ENCODE measurements at regions not wholly inside any gene's neighbourhood (a gene's known extent, or its start where the extent isn't known, plus 50 kb on each side); places are given as distances from the start of the nearest gene placed in this dataset.
"Not testable (repeated sequence)": the region's sequence is repeated elsewhere in the genome, so short reads cannot be mapped to it uniquely, and the experiment has no call there.

DNA sequence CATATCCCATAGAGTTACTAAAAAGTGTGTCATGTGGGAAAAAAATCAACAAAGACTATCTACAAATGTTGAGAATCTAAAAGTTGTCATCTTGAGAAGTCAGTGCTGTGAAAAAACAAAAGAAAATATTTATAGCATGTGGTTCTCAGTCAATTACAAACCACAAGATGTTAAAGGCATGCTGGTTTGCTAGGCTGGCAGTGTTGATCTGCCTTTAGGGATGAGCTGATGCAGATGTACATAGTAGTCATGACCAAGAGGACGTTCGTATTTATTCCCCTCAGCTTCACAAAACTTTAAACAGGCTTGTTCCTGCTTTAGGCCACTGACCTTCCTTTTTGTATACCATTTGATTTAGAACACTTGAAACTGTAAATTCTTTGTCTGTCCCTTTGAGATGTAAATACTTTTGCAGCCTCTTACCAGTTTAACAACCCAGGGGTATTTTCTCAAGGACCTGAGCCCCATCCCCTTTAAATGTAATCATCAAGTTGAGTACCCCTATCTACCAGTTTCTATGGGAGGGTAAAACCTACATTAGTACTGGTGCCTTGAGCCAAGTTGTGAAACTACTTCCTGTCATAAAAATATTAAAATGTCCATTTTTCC lies 446.6 kb downstream of the KCNJ18 start:
- no peak for DNase-seq

GRCh38 chr17:22142091-22142490 lies 449.8 kb downstream of the KCNJ18 start:
- DNase-seq, result no peak

DNA sequence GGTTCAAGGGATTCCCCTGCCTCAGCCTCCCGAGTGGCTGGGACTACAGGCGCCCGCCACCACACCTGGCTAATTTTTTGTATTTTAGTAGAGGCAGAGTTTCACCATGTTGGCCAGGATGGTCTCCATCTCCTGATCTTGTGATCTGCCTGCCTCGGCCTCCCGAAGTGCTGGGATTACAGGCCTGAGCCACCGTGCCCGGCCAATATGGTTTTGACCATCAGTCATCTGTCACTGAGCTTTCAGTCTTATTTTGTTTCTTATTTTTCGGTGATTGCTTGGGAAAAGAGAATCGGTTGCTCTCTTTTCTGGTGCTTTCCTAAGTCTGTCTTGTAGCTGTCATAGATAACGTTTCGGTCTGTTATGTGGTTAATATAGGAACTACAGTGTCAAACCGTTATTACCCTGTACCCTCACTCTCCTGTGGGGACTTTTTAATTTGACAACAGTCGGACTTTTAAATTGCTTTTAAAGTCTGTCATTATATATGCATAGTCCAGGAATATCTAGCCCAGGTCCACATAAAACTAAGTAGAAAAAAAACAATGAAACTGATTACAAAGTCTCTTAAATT lies 453.4 kb downstream of the KCNJ18 start:
- no peak for DNase-seq

GRCh38 chr17:22158364-22158763 lies 466.0 kb downstream of the KCNJ18 start:
- DNase-seq, result no peak

DNA sequence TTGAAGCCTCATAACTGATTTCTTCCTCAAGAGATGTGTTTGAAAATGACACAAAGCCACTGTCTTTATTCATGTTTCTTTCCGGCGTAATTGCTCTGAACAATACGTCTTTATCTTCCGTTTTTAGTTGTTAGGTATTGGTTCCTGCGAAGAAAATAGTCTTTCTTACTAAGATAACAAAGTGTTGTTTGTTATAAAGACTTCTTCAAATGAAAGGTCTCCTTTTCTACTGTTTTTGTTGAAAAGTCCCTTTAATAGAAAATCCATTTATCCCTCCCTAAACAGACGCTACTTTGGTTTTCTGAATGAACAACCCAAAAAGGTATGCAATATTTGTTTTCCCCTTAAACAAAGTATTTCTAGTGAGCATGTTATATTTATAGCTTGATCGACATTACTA lies 469.1 kb downstream of the KCNJ18 start:
- no peak for DNase-seq

- no peak for DNase-seq
Observed at GRCh38 chr17:22171631-22172030, 479.3 kb downstream of the KCNJ18 start.

DNA sequence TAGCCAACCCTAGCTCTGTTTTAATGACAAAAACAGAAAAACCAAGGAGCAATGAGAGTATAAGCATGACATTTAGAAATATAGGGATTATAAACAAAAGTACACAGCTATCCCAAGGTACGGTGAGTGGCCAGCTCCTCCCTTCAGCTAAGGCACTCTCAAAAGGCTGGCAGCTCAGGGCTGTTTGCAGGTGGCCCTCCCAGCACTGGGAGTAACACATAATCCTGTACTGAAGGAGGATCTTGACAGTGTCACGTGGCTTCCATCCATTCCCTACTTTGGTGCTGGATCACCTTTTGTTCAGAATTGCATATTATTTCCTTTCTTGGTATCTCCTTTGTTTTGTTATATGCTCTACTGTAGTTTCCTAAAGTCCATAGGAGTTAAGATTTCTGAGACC lies 500.8 kb downstream of the KCNJ18 start:
- DNase-seq, result no peak

DNA sequence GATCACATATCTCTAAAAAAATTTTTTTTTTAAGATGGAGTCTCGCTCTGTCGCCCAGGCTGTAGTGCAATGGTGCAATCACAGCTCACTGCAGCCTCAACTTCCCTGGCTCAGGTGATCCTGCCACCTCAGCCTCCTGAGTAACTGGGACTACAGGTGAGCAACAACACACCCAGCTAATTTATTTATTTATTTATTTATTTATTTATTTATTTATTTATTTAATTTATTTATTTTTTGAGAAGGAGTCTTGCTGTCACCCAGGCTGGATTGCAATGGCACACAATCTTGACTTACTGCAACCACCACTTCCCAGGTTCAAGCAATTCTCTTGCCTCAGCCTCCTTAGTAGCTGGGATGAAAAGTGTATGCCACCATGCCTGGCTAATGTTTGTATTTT lies 507.9 kb downstream of the KCNJ18 start:
- not testable (repeated sequence) for DNase-seq

GRCh38 chr17:22202702-22203101 lies 510.4 kb downstream of the KCNJ18 start:
- DNase-seq, result no peak

- no peak for DNase-seq
Observed at GRCh38 chr17:22203208-22203715, 510.9 kb downstream of the KCNJ18 start.

DNA sequence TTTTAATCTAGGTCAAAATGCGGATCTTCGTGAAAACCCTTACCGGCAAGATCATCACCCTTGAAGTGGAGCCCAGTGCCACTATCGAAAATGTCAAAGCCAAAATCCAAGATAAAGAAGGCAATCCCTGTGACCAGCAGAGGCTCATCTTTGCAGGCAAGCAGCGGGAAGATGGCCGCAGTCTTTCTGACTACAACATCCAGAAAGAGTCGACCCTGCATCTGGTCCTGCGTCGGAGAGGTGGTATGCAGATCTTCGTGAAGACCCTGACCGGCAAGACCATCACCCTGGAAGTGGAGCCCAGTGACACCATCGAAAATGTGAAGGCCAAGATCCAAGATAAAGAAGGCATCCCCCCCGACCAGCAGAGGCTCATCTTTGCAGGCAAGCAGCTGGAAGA lies 511.8 kb downstream of the KCNJ18 start:
- not testable (repeated sequence) for DNase-seq

- DNase-seq, result not testable (repeated sequence)
Observed at GRCh38 chr17:22210212-22210611, 517.9 kb downstream of the KCNJ18 start.

DNA sequence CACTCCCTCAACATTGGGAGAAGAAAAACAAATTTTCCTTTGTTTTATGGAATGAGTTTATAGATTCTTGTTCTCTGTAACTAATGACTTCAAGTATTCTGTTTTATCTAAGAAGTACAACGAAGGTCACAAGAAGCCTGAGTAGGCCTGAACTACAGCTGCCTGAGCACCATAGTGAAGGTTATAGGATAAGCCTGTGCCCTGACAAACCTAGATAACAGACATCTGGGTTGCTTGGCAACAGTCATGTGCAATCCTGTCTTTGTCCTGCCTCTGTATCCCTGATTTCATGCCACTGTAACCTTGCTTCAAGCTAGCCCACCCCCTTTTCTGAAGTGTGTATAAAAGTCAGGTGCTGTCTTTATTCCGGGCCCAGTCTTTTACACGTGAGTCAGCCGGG lies 520.8 kb downstream of the KCNJ18 start:
- DNase-seq, result not testable (repeated sequence)

DNA sequence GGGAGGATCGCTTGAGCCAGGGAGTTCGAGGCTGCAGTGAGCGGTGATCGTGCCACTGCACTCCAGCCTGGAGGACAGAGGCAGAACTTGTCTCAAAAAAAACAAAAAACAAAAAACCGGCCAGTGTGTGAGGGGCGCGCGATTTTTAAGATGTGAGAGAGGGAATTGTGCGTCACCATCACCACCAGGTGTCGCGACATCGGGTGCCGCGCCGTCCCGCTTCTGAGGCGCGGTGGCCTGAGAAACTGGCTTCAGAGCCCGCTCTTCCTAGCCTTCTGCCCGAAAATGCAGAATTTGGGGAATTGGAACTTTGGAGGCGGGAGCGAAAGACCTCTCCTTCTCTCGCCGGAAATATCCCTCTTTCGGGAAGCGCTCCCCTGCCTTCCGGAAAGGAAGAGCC lies 524.8 kb downstream of the KCNJ18 start:
- no peak for DNase-seq

- no peak for DNase-seq
Observed at GRCh38 chr17:22221344-22221743, 529.0 kb downstream of the KCNJ18 start.

DNA sequence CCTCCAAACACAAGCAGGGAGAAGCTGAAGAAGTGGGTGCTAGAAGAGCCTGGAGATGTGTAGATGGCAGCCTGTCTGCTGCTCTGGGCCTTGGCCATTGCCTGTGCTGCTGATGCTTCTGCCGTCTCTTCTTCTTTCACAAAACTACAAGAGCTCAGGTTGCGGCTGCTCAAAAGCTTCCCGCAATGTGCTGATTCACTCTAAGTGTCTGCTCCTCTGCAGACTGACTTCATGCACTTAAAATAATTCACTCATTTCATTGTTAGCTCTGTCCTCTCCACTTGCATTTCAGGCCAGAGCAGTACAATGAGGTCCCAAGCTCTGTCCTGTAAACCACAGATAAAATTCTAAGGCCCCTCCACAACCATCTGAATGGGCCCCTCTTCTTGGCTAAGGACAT lies 534.2 kb downstream of the KCNJ18 start:
- not testable (repeated sequence) for DNase-seq

DNA sequence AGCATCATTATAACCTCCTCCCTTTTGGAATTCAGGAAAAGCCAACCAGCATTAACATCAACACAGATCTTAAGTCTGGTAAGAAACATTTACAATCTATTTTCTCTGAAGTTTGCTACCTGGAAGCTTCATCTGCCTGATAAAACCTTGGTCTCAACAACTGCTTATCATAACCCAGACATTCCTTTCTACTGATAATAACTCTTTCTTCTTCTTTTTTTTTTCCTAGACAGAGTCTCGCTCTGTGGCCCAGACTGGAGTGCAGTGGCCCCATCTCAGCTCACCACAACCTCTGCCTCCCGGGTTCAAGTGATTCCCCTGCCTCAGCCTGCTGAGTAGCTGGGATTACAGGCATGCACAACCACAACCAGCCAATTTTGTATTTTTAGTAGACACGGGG lies 534.6 kb downstream of the KCNJ18 start:
- DNase-seq, result not testable (repeated sequence)

GRCh38 chr17:22227699-22228553 lies 535.6 kb downstream of the KCNJ18 start:
- DNase-seq, result not testable (repeated sequence)

GRCh38 chr17:22229821-22230220 lies 537.5 kb downstream of the KCNJ18 start:
- DNase-seq, result not testable (repeated sequence)

DNA sequence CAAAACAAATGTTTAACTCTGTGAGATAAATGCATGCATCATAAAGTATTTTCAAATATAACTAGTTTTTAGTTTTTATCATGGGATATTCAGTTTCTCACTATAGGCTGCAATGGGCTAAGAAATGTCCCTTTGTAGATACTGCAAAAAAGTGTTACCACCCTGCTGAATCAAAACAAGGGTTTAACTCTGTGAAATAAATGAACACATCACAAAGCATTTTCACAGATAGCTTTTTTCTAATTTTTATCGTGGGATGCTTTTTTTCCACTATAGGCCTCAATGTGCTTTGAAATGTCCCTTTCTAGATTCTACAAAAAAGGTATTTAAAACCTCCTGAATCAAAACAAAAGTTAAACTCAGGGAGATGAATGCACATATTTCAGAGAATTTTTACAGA lies 541.1 kb downstream of the KCNJ18 start:
- DNase-seq, result no peak

DNA sequence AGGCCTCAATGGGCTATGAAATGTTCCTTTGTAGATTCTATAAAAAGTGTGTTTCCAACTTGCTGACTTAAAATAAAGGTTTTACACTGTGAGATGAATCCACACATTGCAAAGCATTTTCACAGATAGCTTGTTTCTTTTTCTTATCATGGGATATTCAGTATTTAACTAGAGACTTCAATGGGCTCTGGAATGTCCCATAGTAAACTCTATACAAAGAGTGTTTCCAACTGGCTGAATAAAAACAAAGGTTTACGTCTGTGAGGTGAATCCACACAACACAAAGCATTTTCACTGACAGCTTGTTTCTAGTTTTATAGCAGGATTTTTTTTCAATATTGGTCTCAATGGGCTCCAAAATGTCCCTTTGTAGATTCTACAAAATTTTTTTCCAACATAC lies 550.1 kb downstream of the KCNJ18 start:
- DNase-seq, result no peak

GRCh38 chr17:22251498-22251897 lies 559.2 kb downstream of the KCNJ18 start:
- DNase-seq, result no peak

DNA sequence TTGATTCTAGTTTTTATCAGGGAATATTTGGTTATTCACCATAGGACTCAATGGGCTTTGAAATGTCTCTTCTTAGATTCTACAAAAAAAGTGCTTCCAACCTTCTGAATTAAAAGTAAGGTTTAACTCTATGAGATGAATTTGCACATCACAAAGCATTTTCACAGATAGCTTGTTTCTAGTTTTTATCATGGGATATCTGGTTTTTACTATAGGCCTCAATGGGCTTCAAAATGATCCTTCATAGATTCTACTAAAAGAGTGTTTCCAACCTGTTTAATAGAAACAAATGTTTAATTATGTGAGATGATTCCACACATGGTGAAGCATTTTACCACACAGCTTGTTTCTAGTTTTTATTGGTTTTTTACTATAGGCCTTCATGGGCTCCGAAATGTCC lies 560.7 kb downstream of the KCNJ18 start:
- DNase-seq, result no peak

DNA sequence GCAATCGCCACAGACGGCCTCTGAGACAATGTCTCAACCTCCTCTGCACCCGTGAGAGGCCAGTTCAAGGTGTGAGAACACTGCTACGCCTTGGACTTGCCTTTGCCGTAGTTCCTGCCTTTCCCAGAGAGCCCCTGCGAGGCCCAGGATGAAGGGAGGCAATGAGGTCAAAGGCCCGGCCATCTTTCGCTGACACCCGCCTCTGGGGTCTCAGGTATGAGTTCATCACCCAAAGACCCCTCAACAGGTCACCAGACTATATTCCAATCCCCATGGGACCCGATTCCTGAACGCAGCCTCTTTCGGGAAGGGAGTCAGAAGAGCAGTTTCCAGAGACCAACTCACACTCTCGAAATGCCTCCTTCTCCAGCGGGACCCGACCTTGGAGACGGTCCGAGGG lies 573.5 kb downstream of the KCNJ18 start:
- no peak for DNase-seq

All from hematopoietic multipotent progenitor cell treated with erythropoietin and hydrocortisone succinate and interleukin-3 and kit ligand, for 6 days (in vitro differentiated cells).